ENCODE measurements at regions not wholly inside any gene's neighbourhood (a gene's known extent, or its start where the extent isn't known, plus 50 kb on each side); places are given as distances from the start of the nearest gene placed in this dataset.

GRCh38 chr7:3172768-3173280 is 128.2 kb upstream of the SDK1 start:
- TF ChIP-seq, protein P1, sequence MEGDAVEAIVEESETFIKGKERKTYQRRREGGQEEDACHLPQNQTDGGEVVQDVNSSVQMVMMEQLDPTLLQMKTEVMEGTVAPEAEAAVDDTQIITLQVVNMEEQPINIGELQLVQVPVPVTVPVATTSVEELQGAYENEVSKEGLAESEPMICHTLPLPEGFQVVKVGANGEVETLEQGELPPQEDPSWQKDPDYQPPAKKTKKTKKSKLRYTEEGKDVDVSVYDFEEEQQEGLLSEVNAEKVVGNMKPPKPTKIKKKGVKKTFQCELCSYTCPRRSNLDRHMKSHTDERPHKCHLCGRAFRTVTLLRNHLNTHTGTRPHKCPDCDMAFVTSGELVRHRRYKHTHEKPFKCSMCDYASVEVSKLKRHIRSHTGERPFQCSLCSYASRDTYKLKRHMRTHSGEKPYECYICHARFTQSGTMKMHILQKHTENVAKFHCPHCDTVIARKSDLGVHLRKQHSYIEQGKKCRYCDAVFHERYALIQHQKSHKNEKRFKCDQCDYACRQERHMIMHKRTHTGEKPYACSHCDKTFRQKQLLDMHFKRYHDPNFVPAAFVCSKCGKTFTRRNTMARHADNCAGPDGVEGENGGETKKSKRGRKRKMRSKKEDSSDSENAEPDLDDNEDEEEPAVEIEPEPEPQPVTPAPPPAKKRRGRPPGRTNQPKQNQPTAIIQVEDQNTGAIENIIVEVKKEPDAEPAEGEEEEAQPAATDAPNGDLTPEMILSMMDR (IDR thresholded peaks at IDR 0.05) = no peak
- TF ChIP-seq POLR2A (IDR thresholded peaks at IDR 0.05) = no peak
- no peak for DNase-seq
- WGBS, 2 donors = 92 to 94% methylated on average over 7 of the region's 7 CpGs

DNA sequence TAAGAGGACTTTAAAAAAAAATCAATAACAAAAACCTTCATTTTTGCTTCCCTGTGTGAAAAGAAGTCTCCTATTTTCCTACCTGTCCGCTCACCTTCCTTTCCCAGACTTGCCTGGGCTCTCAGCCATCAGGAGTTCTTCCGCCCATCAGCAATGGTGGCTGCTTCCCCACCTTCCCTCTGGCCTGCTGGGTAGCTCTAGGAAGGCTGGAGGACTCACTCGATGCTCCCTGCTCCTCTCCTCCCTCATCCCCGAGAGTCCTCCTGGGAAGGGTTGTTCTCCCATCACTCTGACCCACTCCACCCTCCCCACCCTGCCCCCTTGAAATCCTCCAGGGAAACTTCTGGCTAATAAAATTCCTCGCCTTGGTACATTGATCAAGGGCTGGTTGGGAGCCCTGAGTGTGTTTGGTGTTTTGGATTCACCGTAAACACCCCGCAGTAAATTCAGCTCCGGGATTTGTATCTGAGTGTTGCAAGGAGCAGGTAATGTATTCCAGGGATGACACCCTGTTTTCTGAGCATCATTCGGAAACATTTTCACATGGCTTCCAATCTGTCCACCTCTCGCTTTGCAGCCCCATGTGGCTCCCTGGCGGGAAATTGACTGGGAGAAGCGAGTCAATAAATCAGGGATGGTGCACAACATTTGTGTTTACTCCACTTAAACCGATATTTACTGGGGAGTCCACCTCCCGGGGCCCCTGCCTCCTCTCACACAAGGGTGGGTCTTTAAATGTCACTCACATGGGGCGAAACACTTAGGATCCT is 126.4 kb upstream of the SDK1 start:
- H3K27ac ChIP-seq = no peak overlapping the region
- H3K9me3 ChIP-seq = no peaks in the 10 kb centered on the region
- no peaks in the 10 kb centered on the region for H3K36me3 ChIP-seq (replicated peaks in 1 of 2; ENCODE audit: insufficient read depth in 1 of 2, low read depth in 2 of 2)
- H3K4me3 ChIP-seq = no peak overlapping the region
- H3K27me3 ChIP-seq = no peaks in the 10 kb centered on the region
- TF ChIP-seq, protein P1 (IDR thresholded peaks at IDR 0.05) = no peak
- no peak for TF ChIP-seq POLR2A (IDR thresholded peaks at IDR 0.05)
- peaks cover 14% of the 10 kb centered on the region for H3K4me1 ChIP-seq
- DNase-seq (no peak), ATAC-seq (no peak)
- 84 to 85% methylated on average over 14 to 15 of the region's 15 CpGs for WGBS, 2 donors
- intact Hi-C loops (cut with DNase I) = no loop called here

More at GRCh38 chr7:3172768-3173280, 128.2 kb upstream of the SDK1 start:
- H3K27ac ChIP-seq = no peak overlapping the region
- H3K4me3 ChIP-seq = no peak overlapping the region
- ATAC-seq = no peak
- H3K27me3 ChIP-seq = no peaks in the 10 kb centered on the region
- H3K9me3 ChIP-seq = no peaks in the 10 kb centered on the region
- peaks cover 22% of the 10 kb centered on the region for H3K4me1 ChIP-seq
- intact Hi-C loops (cut with DNase I) = no loop called here
- H3K36me3 ChIP-seq (replicated peaks in 1 of 2; ENCODE audit: insufficient read depth in 1 of 2, low read depth in 2 of 2) = no peaks in the 10 kb centered on the region

DNA sequence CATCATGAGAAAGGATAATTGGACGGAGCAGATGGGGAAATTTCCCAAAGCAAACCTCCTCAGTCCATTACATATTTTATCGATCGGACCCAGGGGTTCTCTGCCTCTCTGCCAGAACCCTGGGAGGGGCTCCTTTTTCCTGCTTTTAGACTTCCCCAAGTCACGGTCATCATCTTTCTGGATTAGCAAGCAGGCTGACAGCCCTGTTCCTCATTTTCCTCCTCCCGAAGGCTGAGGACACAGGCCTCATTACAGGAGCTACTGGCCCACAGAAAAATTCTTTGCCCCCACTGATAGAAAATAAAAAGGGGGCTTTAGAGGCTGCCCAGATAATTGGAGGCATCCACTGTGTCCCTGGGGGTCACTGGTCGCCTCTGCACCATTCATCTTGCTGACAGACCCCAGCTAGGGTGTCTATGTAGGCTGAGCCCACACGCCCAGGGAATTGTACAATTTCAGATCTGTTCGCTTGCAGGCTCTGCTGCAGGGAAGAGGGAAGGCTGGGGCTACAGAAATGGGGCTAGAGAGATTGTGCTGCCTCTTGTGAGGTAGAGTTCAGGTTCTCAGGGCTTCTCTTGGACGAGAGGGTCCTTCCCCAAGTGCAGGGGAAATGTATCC is 125.7 kb upstream of the SDK1 start:
- no peaks in the 10 kb centered on the region for H3K9me3 ChIP-seq
- H3K4me1 ChIP-seq = peaks cover 14% of the 10 kb centered on the region
- peak overlapping the region in 1 of 4 donors; percentile 23 for H3K27ac ChIP-seq
- TF ChIP-seq, protein P1 (IDR thresholded peaks at IDR 0.05) = no peak
- TF ChIP-seq POLR2A (IDR thresholded peaks at IDR 0.05) = no peak
- intact Hi-C loops (cut with DNase I) = no loop called here
- no peak overlapping the region for H3K4me3 ChIP-seq
- no peak for ATAC-seq
- H3K36me3 ChIP-seq (replicated peaks in 1 of 2; ENCODE audit: insufficient read depth in 1 of 2, low read depth in 2 of 2) = no peaks in the 10 kb centered on the region
- WGBS, 2 donors = 75 to 78% methylated on average over 9 of the region's 9 CpGs
- H3K27me3 ChIP-seq = no peaks in the 10 kb centered on the region
- no peak for DNase-seq

DNA sequence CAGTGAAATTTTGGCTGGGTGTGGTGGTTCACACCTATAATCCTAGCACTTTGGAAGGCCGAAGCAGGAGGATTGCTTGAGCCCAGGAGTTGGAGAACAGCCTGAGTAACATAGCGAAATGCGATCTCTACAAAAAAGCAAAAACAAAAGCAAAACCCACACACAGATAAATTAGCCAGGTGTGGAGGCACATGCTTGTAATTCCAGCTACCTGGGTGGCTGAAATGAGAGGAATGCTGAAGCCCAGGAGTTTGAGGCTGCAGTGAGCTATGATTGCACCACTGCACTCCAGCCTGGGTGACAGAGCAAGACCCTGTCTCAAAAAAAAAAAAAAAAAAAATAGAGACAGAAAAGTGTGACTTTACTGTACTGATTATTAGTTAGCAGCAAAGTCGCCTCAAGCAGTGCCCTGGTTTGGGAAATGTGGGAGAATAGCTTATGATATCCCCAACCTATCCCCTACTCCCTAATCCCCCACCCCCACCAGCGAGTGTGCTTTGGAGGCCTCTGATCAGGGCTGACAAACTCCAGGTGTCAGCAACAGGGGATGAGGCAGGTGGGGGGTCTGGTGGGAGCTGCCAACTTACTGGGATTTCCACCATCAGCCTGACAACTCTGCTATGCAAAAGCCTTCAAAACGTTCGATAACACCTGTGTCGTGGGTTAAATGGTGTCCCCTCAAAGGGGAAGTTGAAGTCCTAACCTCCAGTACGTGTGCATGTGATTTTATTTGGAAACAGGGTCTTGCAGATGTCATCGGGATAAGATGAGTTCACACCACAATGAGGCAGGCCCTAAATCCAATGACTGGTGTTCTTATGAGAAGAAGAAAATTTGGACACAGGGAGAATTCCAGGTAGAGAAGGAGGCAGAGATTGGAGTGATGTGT is 124.7 kb upstream of the SDK1 start:
- 65 to 71% methylated on average over 10 of the region's 10 CpGs for WGBS, 2 donors
- no peaks in the 10 kb centered on the region for H3K27me3 ChIP-seq
- DNase-seq = no peak

More for the DNA sequence above, 124.7 kb upstream of the SDK1 start:
- Histone ChIP-seq H3K4me1 (peaks cover 14% of the 10 kb centered on the region), H3K9me3 (no peaks in the 10 kb centered on the region), H3K27ac (peak overlapping the region in 1 of 4 donors; percentile 23), H3K4me3 (no peak overlapping the region), H3K36me3 (replicated peaks in 1 of 2; ENCODE audit: insufficient read depth in 1 of 2, low read depth in 2 of 2) (no peaks in the 10 kb centered on the region)
- intact Hi-C loops (cut with DNase I) = no loop called here
- peak; percentile 40 for ATAC-seq
- no peak for TF ChIP-seq POLR2A (IDR thresholded peaks at IDR 0.05)
- TF ChIP-seq, protein P1 (IDR thresholded peaks at IDR 0.05) = no peak
